Osteocyte (in vitro differentiated cells): ENCODE measurements at regions not wholly inside any gene's neighbourhood (a gene's known extent, or its start where the extent isn't known, plus 50 kb on each side); places are given as distances from the start of the nearest gene placed in this dataset.

Source experiments
- DNase-seq: peaks from one replicate; pipeline ENCODE4 v3.0.0; 2021; ENCODE audit warnings: mixed read lengths; ENCODE audit not compliant: unreplicated experiment; ENCODE audit errors: extremely low spot score
- H3K27ac Mint-ChIP-seq: one replicate; pipeline ENCODE4 v1.8.0; 2021; ENCODE audit warnings: mild to moderate bottlenecking, mixed read lengths; ENCODE audit not compliant: unreplicated experiment
- H3K27me3 Mint-ChIP-seq: one replicate; pipeline ENCODE4 v1.8.0; 2021; ENCODE audit warnings: mixed read lengths; ENCODE audit not compliant: unreplicated experiment
- H3K36me3 Mint-ChIP-seq: one replicate; pipeline ENCODE4 v1.8.0; 2021; ENCODE audit warnings: mixed read lengths; ENCODE audit not compliant: unreplicated experiment
- H3K4me1 Mint-ChIP-seq: one replicate; pipeline ENCODE4 v1.8.0; 2021; ENCODE audit warnings: mixed read lengths; ENCODE audit not compliant: unreplicated experiment
- H3K4me3 Mint-ChIP-seq: one replicate; pipeline ENCODE4 v1.8.0; 2021; ENCODE audit warnings: mild to moderate bottlenecking, moderate library complexity, mixed read lengths; ENCODE audit not compliant: unreplicated experiment
- H3K9me3 Mint-ChIP-seq: one replicate; pipeline ENCODE4 v1.8.0; 2021; ENCODE audit warnings: mixed read lengths; ENCODE audit not compliant: unreplicated experiment
- CTCF ChIP-seq: fragments of 200-600 bp; sonication (generic); IDR thresholded peaks from 2 replicates; pipeline ENCODE4 v1.5.0; 2021; ENCODE audit warnings: antibody characterized with exemption, mild to moderate bottlenecking, moderate library complexity

DNA sequence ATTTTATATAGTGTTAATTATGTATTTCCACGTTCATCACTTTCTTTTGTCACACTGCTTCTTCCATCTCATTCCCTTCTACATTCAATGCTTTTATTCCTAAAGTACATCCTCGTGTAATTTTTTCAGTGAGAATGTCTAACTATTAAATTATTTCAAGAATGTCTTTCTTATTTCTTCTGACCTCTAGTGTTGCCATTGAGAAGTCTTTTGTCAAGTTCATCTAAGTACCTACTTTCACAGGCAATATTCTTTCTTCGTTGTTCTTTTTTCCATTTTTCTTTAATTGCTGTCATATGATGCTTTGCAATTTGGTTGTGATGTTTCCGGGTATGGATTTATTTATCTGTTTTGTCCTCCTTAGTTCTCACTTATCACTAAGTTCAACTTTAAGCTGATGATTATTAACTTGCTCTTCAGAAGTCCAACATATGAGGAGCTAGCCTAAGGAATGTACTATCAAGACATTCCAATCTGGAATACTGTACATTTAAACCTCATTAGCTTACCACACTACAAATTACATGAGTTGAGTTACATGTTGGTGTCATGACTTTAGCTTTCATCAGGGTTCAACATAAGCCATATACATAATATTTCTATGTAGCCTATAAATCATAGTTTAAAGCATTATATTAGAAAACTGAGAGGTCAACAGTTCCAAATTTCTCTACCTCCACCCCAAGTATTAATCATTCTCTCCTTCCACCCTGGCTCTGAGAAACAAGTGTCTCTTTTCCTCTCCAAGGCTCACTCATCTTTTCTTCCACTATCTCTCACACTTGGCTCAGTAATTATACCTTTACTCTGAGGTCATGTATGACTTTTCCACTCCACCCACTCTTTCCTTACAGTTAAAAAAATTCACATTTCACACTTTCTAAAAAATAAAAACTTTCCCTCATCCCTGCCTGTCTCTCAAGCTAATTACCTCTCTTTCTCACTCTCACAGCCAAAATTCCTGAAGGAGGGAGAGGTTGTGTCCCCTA is 81.5 kb downstream of the COX18 start:
- no peaks in the 10 kb centered on the region for H3K9me3 Mint-ChIP-seq
- DNase-seq, result no peak
- H3K36me3 Mint-ChIP-seq, result no peaks in the 10 kb centered on the region
- TF ChIP-seq CTCF, result peak; percentile 49
- peaks cover 4% of the 10 kb centered on the region for H3K4me1 Mint-ChIP-seq
- H3K27ac Mint-ChIP-seq, result no peak overlapping the region
- no peaks in the 10 kb centered on the region for H3K27me3 Mint-ChIP-seq
- H3K4me3 Mint-ChIP-seq, result no peak overlapping the region

DNA sequence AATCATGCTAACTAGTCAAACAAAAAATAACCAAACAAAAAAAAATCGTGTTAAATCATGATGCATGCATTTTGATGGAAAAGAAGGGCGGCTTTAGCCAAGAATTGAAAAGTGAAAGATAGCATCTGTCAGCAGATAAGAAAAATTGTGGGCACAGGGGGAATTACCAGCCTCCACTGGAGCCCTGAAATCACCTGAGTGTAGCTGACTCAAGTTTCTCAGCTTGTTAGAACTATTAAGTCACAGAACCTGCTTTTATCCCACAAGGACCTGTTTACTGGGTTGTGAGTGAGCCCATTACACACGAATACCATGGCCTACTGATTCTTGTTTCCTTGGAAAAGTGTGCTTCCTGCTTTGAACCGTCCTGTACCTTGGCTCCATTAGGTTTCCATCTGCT is 85.2 kb downstream of the COX18 start:
- no peak for TF ChIP-seq CTCF
- H3K36me3 Mint-ChIP-seq, result no peaks in the 10 kb centered on the region
- DNase-seq, result no peak
- H3K27ac Mint-ChIP-seq, result no peak overlapping the region
- H3K27me3 Mint-ChIP-seq, result no peaks in the 10 kb centered on the region
- H3K4me1 Mint-ChIP-seq, result peaks cover 4% of the 10 kb centered on the region
- no peak overlapping the region for H3K4me3 Mint-ChIP-seq
- H3K9me3 Mint-ChIP-seq, result peaks cover 5% of the 10 kb centered on the region

DNA sequence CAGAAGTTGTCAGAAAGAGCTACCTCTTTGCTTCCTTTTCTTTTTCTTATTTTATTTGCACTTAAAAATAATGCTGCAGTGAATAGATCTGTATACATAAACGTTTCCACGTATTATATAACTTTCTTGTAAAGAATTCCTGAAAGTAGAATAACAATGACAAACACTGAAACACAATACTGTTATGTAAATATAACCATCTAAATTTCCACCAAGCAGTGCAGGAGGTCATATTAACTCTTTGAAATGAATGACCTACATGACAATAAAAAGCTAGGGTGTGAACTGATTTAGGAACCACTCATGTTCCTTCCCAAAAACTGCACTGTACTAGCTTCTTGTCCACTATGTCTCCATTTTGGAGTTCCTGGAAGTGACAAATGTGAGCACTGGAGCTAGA is 85.8 kb downstream of the COX18 start:
- DNase-seq, result no peak

DNA sequence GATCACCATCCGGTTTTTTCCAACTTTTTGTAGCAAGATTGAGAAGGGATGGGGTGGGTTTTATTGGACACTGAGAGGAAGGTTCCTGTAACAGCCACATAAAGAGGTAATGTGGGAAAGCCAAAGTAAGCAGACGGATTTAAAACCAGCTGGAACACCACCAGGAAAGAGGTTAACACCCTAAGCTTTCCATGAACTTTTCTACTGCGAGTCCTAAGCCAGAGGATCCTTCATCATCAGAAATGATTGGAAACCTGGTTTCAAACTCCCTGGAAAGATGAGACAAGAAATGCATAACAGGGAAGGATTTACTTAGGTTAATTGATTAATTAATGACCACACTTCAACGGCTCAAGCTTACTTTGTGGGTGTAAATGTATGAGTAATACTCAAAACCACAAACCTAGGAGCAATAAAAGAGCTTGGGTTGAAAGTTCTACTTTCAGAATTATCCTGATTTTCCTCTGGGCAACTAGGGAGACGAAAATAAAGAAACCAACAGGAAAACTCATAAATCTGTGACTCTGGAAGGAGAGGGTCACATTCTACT is 91.5 kb downstream of the COX18 start:
- Mint-ChIP-seq H3K36me3 (no peaks in the 10 kb centered on the region), H3K4me3 (no peak overlapping the region), H3K27ac (peak overlapping the region; percentile 5), H3K4me1 (peaks cover 42% of the 10 kb centered on the region), H3K9me3 (peaks cover 15% of the 10 kb centered on the region), H3K27me3 (no peaks in the 10 kb centered on the region)
- no peak for DNase-seq
- no peak for TF ChIP-seq CTCF

More for the DNA sequence above, 85.8 kb downstream of the COX18 start:
- H3K36me3 Mint-ChIP-seq, result no peaks in the 10 kb centered on the region
- peaks cover 7% of the 10 kb centered on the region for H3K9me3 Mint-ChIP-seq
- no peak overlapping the region for H3K4me3 Mint-ChIP-seq
- no peak for TF ChIP-seq CTCF
- H3K27me3 Mint-ChIP-seq, result no peaks in the 10 kb centered on the region
- H3K4me1 Mint-ChIP-seq, result peaks cover 4% of the 10 kb centered on the region
- H3K27ac Mint-ChIP-seq, result no peak overlapping the region

DNA sequence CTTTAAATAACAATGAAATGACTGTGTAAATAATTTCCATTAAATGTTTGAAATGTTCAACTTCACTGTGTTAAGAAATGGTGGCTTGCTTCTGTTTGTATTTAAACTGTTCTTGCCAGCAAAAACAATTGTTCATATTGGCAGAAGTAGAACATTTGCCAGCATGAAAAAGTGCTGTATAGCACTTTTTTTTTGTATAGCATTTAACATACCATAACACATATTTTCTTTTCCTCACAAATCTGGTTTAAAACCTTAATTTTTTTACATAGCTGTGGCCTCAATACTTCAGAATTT is 94.1 kb downstream of the COX18 start:
- H3K27me3 Mint-ChIP-seq, result no peaks in the 10 kb centered on the region
- H3K4me1 Mint-ChIP-seq, result peaks cover 58% of the 10 kb centered on the region
- H3K4me3 Mint-ChIP-seq, result peak overlapping the region; percentile 2
- no peak for TF ChIP-seq CTCF
- peaks cover 15% of the 10 kb centered on the region for H3K9me3 Mint-ChIP-seq
- H3K36me3 Mint-ChIP-seq, result peaks cover 2% of the 10 kb centered on the region
- no peak for DNase-seq
- H3K27ac Mint-ChIP-seq, result peak overlapping the region; percentile 94
